T-helper 17 cell (primary cell): ENCODE measurements at regions not wholly inside any gene's neighbourhood (a gene's known extent, or its start where the extent isn't known, plus 50 kb on each side); places are given as distances from the start of the nearest gene placed in this dataset.
"Not testable (repeated sequence)": the region's sequence is repeated elsewhere in the genome, so short reads cannot be mapped to it uniquely, and the experiment has no call there.

Source experiments
- ATAC-seq: fragments of 150-1000 bp; cut with Tn5 transposase; 2 replicates; pipeline ENCODE4 v1.10.0; 2021; ENCODE audit warnings: mild to moderate bottlenecking, moderate library complexity
- DNase-seq, 3 donors: peaks; one replicate each; pipeline versions ENCODE4 v3.0.0 to v3.0.0-alpha.2; 2020 to 2021
- H3K9me3 ChIP-seq: one replicate; pipeline ENCODE4 v1.7.0; 2013; ENCODE audit warnings: low read length, mild to moderate bottlenecking; ENCODE audit not compliant: control insufficient read depth, poor library complexity, severe bottlenecking
- H3K27ac Mint-ChIP-seq: one replicate; pipeline ENCODE4 v1.8.0; 2022; ENCODE audit warnings: mild to moderate bottlenecking, moderate library complexity, mixed read lengths
- H3K27me3 Mint-ChIP-seq: one replicate; pipeline ENCODE4 v1.8.0; 2022; ENCODE audit warnings: mixed read lengths
- H3K36me3 Mint-ChIP-seq: one replicate; pipeline ENCODE4 v1.8.0; 2022; ENCODE audit warnings: low read depth, mixed read lengths
- H3K4me1 Mint-ChIP-seq: one replicate; pipeline ENCODE4 v1.8.0; 2022; ENCODE audit warnings: mild to moderate bottlenecking, mixed read lengths
- H3K4me3 Mint-ChIP-seq: one replicate; pipeline ENCODE4 v1.8.0; 2022; ENCODE audit warnings: mild to moderate bottlenecking, moderate library complexity, mixed read lengths

DNA sequence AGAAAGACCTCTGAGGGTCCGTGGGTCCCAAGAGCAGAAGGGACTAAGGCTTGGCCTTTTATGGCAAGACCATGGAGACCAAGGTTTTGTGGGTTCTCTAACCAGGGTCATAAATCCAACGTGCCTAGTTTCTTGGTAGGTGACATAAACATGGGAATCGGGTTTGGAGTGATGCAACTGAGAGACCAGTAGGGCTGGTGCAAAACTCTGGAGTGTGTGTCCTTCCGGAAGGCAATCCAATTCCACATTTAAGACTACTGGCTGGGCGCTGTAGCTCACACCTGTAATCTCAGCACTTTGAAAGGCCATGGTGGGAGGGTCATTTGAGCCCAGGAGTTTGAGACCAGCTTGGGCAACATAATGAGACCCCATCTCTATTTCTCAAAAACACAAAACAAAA lies 116.5 kb upstream of the ARG1 start:
- DNase-seq (no peak), ATAC-seq (no peak)
- Mint-ChIP-seq H3K27ac (no peak overlapping the region), H3K4me1 (peaks cover 9% of the 10 kb centered on the region), H3K27me3 (no peaks in the 10 kb centered on the region), H3K36me3 (peaks cover 7% of the 10 kb centered on the region), H3K4me3 (no peak overlapping the region)
- H3K9me3 ChIP-seq = no peaks in the 10 kb centered on the region

DNA sequence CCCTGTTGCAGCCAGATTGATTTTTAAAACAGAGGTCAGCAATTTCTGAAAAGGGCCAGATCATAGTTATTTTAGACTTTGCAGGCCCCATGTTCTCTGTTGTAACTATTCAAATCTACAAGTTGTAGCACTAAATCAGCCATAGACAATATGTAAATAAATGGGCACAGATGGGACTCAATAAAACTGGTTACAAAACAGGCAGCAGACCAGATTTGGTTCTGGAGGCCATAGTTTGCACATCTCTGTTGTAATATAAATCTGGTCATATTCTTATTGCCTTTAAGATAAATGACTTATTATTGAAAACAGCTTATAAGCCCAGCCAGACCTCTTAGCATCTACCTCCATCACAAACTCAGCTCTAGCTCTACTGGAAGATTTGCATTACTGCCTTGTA lies 114.0 kb upstream of the ARG1 start:
- Mint-ChIP-seq H3K27me3 (no peaks in the 10 kb centered on the region), H3K4me3 (no peak overlapping the region), H3K4me1 (peaks cover 9% of the 10 kb centered on the region), H3K36me3 (peaks cover 10% of the 10 kb centered on the region), H3K27ac (no peak overlapping the region)
- DNase-seq (no peak), ATAC-seq (no peak)
- H3K9me3 ChIP-seq = no peaks in the 10 kb centered on the region

DNA sequence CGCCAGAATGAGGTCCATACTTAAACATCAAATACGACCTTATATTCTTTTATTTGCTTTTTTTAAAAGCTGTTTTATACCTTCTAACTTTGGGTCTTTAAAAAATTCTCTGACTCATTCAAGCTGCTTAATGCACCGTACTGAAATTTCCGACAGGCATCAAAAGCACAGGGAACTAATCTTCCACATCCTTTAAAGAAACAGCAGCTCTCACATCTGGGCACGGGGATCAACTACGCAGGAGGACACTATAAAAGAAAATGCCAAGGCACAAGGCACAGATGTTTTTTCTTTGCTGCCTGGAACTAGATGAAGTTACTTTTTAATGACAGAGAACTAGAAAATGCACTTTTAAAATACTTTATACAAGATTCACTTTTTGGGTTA lies 112.4 kb upstream of the ARG1 start:
- H3K4me1 Mint-ChIP-seq = peaks cover 9% of the 10 kb centered on the region
- DNase-seq = no peak
- H3K9me3 ChIP-seq = no peaks in the 10 kb centered on the region
- no peaks in the 10 kb centered on the region for H3K27me3 Mint-ChIP-seq
- peaks cover 7% of the 10 kb centered on the region for H3K36me3 Mint-ChIP-seq
- no peak for ATAC-seq
- H3K4me3 Mint-ChIP-seq = no peak overlapping the region
- peak overlapping the region; percentile 77 for H3K27ac Mint-ChIP-seq

DNA sequence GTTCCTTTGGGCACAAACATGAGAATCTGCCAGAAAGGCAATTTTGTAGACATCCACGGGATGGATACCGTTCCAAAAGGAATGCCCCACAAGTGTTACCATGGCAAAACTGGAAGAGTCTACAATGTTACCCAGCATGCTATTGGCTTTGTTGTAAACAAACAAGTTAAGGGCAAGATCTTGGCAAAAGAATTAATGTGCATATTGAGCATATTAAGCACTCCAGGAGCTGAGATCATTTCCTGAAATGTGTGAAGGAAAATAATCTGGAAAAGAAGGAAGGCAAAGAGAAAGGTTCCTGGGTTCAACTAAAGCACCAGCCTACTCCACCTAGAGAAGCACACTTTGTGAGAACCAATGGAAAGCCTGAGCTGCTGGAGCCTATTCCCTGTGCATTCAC lies 103.9 kb upstream of the ARG1 start:
- DNase-seq (no peak), ATAC-seq (no peak)
- no peaks in the 10 kb centered on the region for H3K4me1 Mint-ChIP-seq
- H3K27ac Mint-ChIP-seq = no peak overlapping the region
- no peak overlapping the region for H3K4me3 Mint-ChIP-seq
- H3K9me3 ChIP-seq = no peaks in the 10 kb centered on the region
- H3K36me3 Mint-ChIP-seq = no peaks in the 10 kb centered on the region
- H3K27me3 Mint-ChIP-seq = no peaks in the 10 kb centered on the region

DNA sequence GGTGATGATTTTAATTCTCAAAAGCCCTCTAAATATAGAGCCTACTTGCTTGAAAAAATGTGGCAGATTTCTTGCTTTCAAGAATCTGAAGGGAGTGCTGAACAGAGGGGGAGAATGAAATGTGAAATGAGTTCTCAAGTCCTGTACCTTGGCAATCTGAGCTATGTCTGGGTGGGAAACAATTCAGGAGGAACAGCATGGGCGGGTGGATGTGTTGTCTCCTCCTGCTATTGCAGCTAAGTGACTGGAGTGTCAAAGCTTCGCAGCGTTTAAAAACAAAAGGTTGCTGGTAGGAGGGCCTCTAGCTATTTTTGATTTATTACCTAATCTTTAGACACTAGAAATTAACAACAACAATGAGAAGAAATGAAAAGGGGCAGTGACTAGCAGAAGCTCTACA lies 102.5 kb upstream of the ARG1 start:
- H3K4me1 Mint-ChIP-seq = no peaks in the 10 kb centered on the region
- no peak overlapping the region for H3K4me3 Mint-ChIP-seq
- H3K27me3 Mint-ChIP-seq = no peaks in the 10 kb centered on the region
- no peak for ATAC-seq
- H3K36me3 Mint-ChIP-seq = no peaks in the 10 kb centered on the region
- H3K27ac Mint-ChIP-seq = no peak overlapping the region
- no peaks in the 10 kb centered on the region for H3K9me3 ChIP-seq
- no peak for DNase-seq

DNA sequence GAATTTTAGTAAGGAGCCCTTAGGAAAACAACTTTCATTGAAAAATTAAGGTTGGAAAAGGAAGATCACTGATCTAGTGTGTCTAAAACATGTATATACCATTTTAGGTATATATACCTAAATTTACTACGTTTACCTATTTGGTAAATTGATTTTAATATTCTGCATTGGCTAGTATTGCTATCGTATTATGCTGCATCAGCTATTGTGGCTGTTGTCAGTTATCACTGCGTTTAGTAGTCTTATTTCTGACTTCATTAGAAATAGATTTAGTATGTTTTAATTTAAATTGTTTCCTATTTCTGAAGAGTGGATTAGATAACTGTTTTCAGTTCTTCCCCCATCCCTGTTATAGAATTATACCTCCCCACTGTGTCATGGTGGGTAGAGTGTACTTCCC lies 101.7 kb upstream of the ARG1 start:
- no peaks in the 10 kb centered on the region for H3K4me1 Mint-ChIP-seq
- H3K27ac Mint-ChIP-seq = no peak overlapping the region
- no peak for DNase-seq
- no peaks in the 10 kb centered on the region for H3K36me3 Mint-ChIP-seq
- ATAC-seq = no peak
- H3K9me3 ChIP-seq = no peaks in the 10 kb centered on the region
- no peaks in the 10 kb centered on the region for H3K27me3 Mint-ChIP-seq
- H3K4me3 Mint-ChIP-seq = no peak overlapping the region

DNA sequence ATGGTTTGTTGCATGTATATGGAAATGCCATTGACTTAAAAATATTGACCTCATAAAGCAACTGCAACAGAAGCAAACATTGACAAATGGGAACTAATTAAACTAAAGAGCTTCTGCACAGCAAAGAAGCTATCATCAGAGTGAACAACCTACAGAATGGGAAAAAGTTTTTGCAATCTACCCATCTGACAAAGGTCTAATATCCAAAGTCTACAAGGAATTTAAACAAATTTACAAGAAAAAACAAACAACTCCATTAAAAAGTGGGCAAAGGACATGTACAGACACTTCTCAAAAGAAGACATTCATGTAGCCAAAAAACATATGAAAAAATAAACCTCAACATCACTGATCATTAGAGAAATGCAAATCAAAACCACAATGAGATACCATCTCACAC lies 99.7 kb upstream of the ARG1 start:
- not testable (repeated sequence) for H3K27ac Mint-ChIP-seq, H3K36me3 Mint-ChIP-seq, H3K9me3 ChIP-seq, DNase-seq, ATAC-seq, H3K4me1 Mint-ChIP-seq, H3K27me3 Mint-ChIP-seq, H3K4me3 Mint-ChIP-seq

DNA sequence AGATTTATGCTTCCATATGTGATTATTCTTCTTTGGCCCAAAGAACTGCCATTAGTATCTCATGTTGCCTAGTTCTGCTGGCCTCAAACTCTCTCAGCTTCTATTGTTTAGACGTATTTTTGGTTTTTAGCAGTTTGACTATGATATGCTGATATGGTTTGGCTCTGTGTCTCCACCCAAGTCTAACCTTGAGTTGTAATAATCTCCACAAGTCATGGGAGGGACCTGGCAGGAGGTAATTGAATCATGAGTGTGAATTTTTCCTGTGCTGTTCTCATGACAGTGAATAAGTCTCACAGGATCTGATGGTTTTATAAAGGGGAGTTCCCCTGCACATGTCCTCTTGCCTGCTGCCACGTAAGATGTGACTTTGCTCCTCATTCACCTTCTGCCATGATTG lies 96.7 kb upstream of the ARG1 start:
- no peaks in the 10 kb centered on the region for H3K9me3 ChIP-seq
- DNase-seq = no peak
- no peak overlapping the region for H3K27ac Mint-ChIP-seq
- no peak overlapping the region for H3K4me3 Mint-ChIP-seq
- no peaks in the 10 kb centered on the region for H3K27me3 Mint-ChIP-seq
- no peaks in the 10 kb centered on the region for H3K4me1 Mint-ChIP-seq
- H3K36me3 Mint-ChIP-seq = no peaks in the 10 kb centered on the region
- no peak for ATAC-seq

DNA sequence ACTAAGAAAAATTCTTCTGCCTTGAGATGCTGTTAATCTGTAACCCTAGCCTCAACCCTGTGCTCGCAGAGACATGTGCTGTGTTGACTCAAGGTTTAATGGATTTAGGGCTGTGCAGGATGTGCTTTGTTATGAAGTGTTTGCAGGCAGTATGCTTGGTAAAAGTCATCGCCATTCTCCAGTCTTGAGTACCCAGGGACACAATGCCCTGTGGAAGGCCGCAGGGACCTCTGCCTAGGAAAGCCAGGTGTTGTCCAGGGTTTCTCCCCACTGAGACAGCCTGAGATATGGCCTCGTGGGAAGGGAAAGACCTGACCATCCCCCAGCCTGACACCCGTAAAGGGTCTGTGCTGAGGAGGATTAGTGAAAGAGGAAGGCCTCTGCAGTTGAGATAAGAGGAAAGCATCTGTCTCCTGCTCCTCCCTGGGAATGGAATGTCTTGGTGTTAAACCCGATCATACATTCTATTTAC lies 94.2 kb upstream of the ARG1 start:
- H3K36me3 Mint-ChIP-seq = not testable (repeated sequence)

DNA sequence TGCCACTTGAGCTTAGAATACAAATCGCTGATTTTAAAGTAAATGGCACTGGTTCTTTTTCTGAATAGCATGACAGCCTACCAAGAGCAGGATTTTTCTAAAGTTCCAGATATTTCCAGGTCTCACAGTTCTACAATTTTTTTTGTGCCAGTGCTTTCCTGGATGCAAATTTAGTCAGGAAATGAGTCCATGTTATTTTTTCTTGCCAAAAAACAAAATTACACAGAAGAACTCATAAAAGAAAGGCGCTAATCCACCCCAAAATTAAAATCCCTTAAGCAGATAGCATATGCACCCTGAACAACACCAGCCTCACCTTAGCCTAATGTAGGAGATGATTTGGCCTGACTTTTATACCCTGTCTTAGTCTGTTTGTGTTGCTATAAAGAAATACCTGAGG lies 86.4 kb upstream of the ARG1 start:
- no peaks in the 10 kb centered on the region for H3K9me3 ChIP-seq
- ATAC-seq (no peak), DNase-seq (no peak)
- Mint-ChIP-seq H3K27me3 (peaks cover 6% of the 10 kb centered on the region), H3K4me1 (no peaks in the 10 kb centered on the region), H3K4me3 (no peak overlapping the region), H3K36me3 (peaks cover 2% of the 10 kb centered on the region), H3K27ac (no peak overlapping the region)

More for the DNA sequence above, 94.2 kb upstream of the ARG1 start:
- not testable (repeated sequence) for H3K27me3 Mint-ChIP-seq, H3K9me3 ChIP-seq, H3K4me1 Mint-ChIP-seq, ATAC-seq, DNase-seq, H3K4me3 Mint-ChIP-seq, H3K27ac Mint-ChIP-seq

DNA sequence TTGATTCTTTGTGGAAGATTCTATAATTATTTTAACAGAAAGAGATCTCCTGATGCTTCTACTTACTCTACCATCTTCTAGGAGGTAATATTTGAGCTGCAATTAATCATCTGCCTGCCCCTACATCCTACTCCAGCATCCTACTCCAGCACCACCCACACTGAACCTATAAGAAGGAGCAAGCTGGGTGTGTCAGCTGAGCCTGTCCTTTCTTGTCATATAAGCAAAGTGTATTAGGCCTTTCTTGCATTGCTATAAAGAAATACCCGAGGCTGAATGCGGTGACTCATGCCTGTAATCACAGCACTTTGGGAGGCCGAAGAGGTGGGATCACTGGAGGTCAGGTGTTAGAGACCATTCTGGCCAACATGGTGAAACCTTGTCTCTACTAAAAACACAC lies 84.2 kb upstream of the ARG1 start:
- no peaks in the 10 kb centered on the region for H3K9me3 ChIP-seq
- DNase-seq (no peak), ATAC-seq (no peak)
- Mint-ChIP-seq H3K4me3 (no peak overlapping the region), H3K36me3 (peaks cover 2% of the 10 kb centered on the region), H3K27me3 (peaks cover 6% of the 10 kb centered on the region), H3K4me1 (no peaks in the 10 kb centered on the region), H3K27ac (no peak overlapping the region)

DNA sequence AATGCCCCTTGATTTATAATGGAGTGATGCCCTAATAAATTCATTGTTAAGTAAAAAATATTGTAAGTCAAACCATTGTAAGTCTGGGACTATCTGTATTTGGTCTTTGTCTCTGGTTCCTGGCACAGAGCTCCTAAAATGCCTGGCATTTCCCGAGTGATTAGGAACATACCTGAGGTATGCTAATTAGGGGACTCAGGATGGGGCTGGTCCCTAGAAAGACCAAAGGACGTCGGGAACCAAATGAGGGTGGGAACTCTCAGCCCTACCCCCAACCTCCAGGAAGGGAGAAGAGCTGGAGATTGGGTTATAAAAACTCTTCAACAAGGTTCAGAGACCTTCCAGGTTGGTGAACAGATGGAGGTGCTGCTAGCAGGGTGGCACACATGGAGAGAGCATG lies 82.6 kb upstream of the ARG1 start:
- Mint-ChIP-seq H3K27ac (no peak overlapping the region), H3K4me3 (no peak overlapping the region), H3K27me3 (peaks cover 6% of the 10 kb centered on the region), H3K4me1 (no peaks in the 10 kb centered on the region), H3K36me3 (peaks cover 2% of the 10 kb centered on the region)
- DNase-seq (no peak), ATAC-seq (no peak)
- H3K9me3 ChIP-seq = no peaks in the 10 kb centered on the region

DNA sequence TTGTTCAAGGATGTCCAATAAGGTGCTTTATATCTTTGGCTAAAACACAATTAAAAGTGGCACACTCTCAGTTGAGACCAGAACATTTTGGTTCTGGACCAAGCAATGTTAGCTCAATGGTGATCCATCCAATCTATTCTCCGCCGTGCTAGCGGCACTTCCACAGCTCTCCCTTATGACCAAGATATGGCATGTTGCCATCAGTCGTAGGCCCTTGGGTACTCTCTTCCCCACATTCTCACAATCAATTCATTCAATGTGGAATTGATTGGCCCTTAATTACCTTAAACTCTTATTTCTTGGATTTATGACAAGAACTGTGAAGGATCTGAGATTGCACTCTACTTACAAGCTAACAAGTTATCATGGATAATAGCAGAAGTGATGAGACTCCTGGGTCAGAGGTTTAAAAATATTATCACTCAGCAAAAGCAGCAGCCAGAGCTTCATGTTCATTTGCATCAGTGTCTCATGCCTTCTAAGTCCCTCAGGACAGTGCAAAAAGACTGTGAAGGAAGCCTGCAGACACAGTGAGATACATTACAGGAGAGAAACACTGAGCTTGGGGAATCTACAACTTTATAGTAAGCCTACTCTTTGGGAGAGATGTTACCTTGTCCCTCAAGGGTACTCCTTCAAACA lies 80.0 kb upstream of the ARG1 start:
- Mint-ChIP-seq H3K27ac (no peak overlapping the region), H3K4me1 (no peaks in the 10 kb centered on the region), H3K27me3 (peaks cover 4% of the 10 kb centered on the region), H3K36me3 (peaks cover 1% of the 10 kb centered on the region), H3K4me3 (no peak overlapping the region)
- H3K9me3 ChIP-seq = no peaks in the 10 kb centered on the region
- ATAC-seq (no peak), DNase-seq (no peak)

DNA sequence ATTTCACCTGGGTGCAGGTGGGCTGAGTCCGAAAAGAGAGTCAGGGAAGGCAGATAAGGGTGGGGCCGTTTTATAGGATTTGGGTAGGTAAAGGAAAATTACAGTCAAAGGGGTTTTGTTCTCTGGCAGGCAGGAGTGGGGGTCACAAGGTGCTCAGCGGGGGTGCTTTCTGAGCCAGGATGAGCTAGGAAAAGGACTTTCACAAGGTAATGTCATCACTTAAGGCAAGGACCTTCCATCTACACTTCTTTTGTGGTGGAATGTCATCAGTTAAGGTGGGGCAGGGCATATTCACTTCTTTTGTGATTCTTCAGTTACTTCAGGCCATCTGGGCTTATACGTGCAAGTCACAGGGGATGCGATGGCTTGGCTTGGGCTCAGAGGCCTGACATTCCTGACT lies 68.6 kb upstream of the ARG1 start:
- not testable (repeated sequence) for H3K9me3 ChIP-seq, DNase-seq, H3K27ac Mint-ChIP-seq, ATAC-seq, H3K4me1 Mint-ChIP-seq, H3K36me3 Mint-ChIP-seq, H3K4me3 Mint-ChIP-seq, H3K27me3 Mint-ChIP-seq
